ENCODE measurements at regions not wholly inside any gene's neighbourhood (a gene's known extent, or its start where the extent isn't known, plus 50 kb on each side); places are given as distances from the start of the nearest gene placed in this dataset.

DNA sequence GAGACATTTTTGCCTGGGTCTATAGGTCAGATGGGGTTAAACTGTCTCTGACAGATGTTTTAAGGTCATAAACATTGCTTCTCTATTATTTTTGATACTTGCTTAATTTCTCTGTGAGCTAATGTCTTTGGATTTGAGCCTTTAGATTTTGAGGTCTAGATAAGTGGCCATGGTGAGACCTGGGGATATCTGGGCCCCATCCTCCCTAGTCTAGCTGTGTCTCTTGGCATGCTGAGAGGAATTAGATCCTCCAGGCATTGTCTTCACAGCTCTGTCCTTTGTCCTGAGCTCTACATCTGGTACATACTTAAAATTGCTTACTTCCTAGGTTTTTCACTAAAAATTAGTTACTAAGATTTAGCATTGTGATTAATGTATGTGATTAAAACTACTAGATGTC, 265.0 kb upstream of the NPSR1 start:
- TF ChIP-seq, protein P1, sequence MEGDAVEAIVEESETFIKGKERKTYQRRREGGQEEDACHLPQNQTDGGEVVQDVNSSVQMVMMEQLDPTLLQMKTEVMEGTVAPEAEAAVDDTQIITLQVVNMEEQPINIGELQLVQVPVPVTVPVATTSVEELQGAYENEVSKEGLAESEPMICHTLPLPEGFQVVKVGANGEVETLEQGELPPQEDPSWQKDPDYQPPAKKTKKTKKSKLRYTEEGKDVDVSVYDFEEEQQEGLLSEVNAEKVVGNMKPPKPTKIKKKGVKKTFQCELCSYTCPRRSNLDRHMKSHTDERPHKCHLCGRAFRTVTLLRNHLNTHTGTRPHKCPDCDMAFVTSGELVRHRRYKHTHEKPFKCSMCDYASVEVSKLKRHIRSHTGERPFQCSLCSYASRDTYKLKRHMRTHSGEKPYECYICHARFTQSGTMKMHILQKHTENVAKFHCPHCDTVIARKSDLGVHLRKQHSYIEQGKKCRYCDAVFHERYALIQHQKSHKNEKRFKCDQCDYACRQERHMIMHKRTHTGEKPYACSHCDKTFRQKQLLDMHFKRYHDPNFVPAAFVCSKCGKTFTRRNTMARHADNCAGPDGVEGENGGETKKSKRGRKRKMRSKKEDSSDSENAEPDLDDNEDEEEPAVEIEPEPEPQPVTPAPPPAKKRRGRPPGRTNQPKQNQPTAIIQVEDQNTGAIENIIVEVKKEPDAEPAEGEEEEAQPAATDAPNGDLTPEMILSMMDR (IDR thresholded peaks at IDR 0.05; ENCODE audit: insufficient read depth, low read depth, low read length), result no peak
- no peak for TF ChIP-seq EZH2 (IDR thresholded peaks at IDR 0.05; ENCODE audit: insufficient read depth, low read length)
